ENCODE measurements at regions not wholly inside any gene's neighbourhood (a gene's known extent, or its start where the extent isn't known, plus 50 kb on each side); places are given as distances from the start of the nearest gene placed in this dataset.

GRCh38 chr4:104811727-104812126 is 317.0 kb upstream of the CXXC4 start:
- no peak for DNase-seq

- no peak for DNase-seq
Measured at GRCh38 chr4:104815665-104816064, 321.0 kb upstream of the CXXC4 start.

- no peak for DNase-seq
Measured at GRCh38 chr4:104818579-104818978, 323.9 kb upstream of the CXXC4 start.

GRCh38 chr4:104826171-104826570 is 320.5 kb upstream of the TET2 start:
- no peak for DNase-seq

- no peak for DNase-seq
Measured at GRCh38 chr4:104829761-104830160, 316.9 kb upstream of the TET2 start.

GRCh38 chr4:104848597-104849225 is 298.0 kb upstream of the TET2 start:
- DNase-seq = no peak

- no peak for DNase-seq
Measured at GRCh38 chr4:104859601-104860237, 287.0 kb upstream of the TET2 start.

- peak; percentile 24 for DNase-seq
Measured at GRCh38 chr4:104860238-104861123, 286.2 kb upstream of the TET2 start.

GRCh38 chr4:104866809-104867208 is 279.9 kb upstream of the TET2 start:
- DNase-seq = no peak

- no peak for DNase-seq
Measured at GRCh38 chr4:104868533-104868932, 278.1 kb upstream of the TET2 start.

GRCh38 chr4:104868958-104869357 is 277.7 kb upstream of the TET2 start:
- no peak for DNase-seq

- no peak for DNase-seq
Measured at GRCh38 chr4:104869831-104870230, 276.8 kb upstream of the TET2 start.

GRCh38 chr4:104870495-104871233 is 276.0 kb upstream of the TET2 start:
- no peak for DNase-seq

- no peak for DNase-seq
Measured at GRCh38 chr4:104878936-104879335, 267.7 kb upstream of the TET2 start.

- no peak for DNase-seq
Measured at GRCh38 chr4:104879367-104879766, 267.3 kb upstream of the TET2 start.

GRCh38 chr4:104879854-104880253 is 266.8 kb upstream of the TET2 start:
- no peak for DNase-seq

GRCh38 chr4:104881136-104881886 is 265.4 kb upstream of the TET2 start:
- DNase-seq = no peak

GRCh38 chr4:104890598-104891275 is 255.9 kb upstream of the TET2 start:
- no peak for DNase-seq

GRCh38 chr4:104896660-104897645 is 249.7 kb upstream of the TET2 start:
- DNase-seq = peak; percentile 11

- DNase-seq = no peak
Measured at GRCh38 chr4:104899863-104900262, 246.8 kb upstream of the TET2 start.

GRCh38 chr4:104901438-104901837 is 245.2 kb upstream of the TET2 start:
- peak; percentile 8 for DNase-seq
